GM23338 (cell line): ENCODE measurements at regions not wholly inside any gene's neighbourhood (a gene's known extent, or its start where the extent isn't known, plus 50 kb on each side); places are given as distances from the start of the nearest gene placed in this dataset.

Experiments used
- ATAC-seq: fragments of 200-7000 bp; cut with Tn5 transposase; 3 replicates; pipeline ENCODE4 v1.9.1; 2020
- DNase-seq: peaks from one replicate; pipeline ENCODE4 v3.0.0-alpha.2; 2015; ENCODE audit warnings: low spot score
- H2AFZ ChIP-seq: fragments of 200-600 bp; sonication (generic); 2 replicates; pipeline ENCODE4 v1.8.0; 2016; ENCODE audit warnings: antibody characterized with exemption, mild to moderate bottlenecking, moderate library complexity
- H3F3A ChIP-seq: fragments of 200-600 bp; sonication (generic); replicated peaks from 2 replicates; pipeline ENCODE4 v1.8.0; 2017; ENCODE audit warnings: antibody characterized with exemption, mixed run types, low read depth
- H3K27ac ChIP-seq: fragments of 200-600 bp; sonication (generic); 2 replicates; pipeline ENCODE4 v1.6.1; 2016; ENCODE audit warnings: low read depth
- H3K27me3 ChIP-seq: fragments of 200-600 bp; sonication (generic); 2 replicates; pipeline ENCODE4 v1.8.0; 2016; ENCODE audit warnings: mild to moderate bottlenecking, mixed run types, moderate library complexity; ENCODE audit not compliant: insufficient read depth
- H3K36me3 ChIP-seq: fragments of 200-600 bp; sonication (generic); 2 replicates; pipeline ENCODE4 v1.8.0; 2016; ENCODE audit warnings: mild to moderate bottlenecking; ENCODE audit not compliant: insufficient read depth
- H3K4me1 ChIP-seq: fragments of 200-600 bp; sonication (generic); 2 replicates; pipeline ENCODE4 v1.8.0; 2016; ENCODE audit warnings: mild to moderate bottlenecking, moderate library complexity; ENCODE audit not compliant: insufficient read depth
- H3K4me2 ChIP-seq: fragments of 200-600 bp; sonication (generic); 2 replicates; pipeline ENCODE4 v1.7.1; 2017; ENCODE audit warnings: mixed run types
- H3K4me3 ChIP-seq: fragments of 200-600 bp; sonication (generic); 2 replicates; pipeline ENCODE4 v1.6.1; 2016; ENCODE audit warnings: mixed run types
- H3K79me2 ChIP-seq: fragments of 200-600 bp; sonication (generic); replicated peaks from 2 replicates; pipeline ENCODE4 v1.8.0; 2017; ENCODE audit warnings: mild to moderate bottlenecking; ENCODE audit not compliant: insufficient read depth
- H3K9me2 ChIP-seq: fragments of 200-600 bp; sonication (generic); 2 replicates; pipeline ENCODE4 v1.8.0; 2017; ENCODE audit not compliant: insufficient read depth
- H4K20me1 ChIP-seq: fragments of 200-600 bp; sonication (generic); replicated peaks from 2 replicates; pipeline ENCODE4 v1.8.0; 2017; ENCODE audit warnings: mild to moderate bottlenecking; ENCODE audit not compliant: insufficient read depth
- H3K27ac Mint-ChIP-seq: 2 replicates; pipeline ENCODE4 v1.8.0; 2020; ENCODE audit warnings: inconsistent platforms, mild to moderate bottlenecking, moderate library complexity, mixed read lengths
- H3K27me3 Mint-ChIP-seq: 3 replicates; pipeline ENCODE4 v1.8.0; 2022; ENCODE audit warnings: low read depth, mild to moderate bottlenecking, moderate library complexity, mixed read lengths, inconsistent platforms; ENCODE audit not compliant: insufficient read depth, poor library complexity
- H3K36me3 Mint-ChIP-seq: 3 replicates; pipeline ENCODE4 v1.8.0; 2021; ENCODE audit warnings: low read depth, mild to moderate bottlenecking, inconsistent platforms, moderate library complexity, mixed read lengths
- H3K4me1 Mint-ChIP-seq: 3 replicates; pipeline ENCODE4 v1.8.0; 2020; ENCODE audit warnings: mild to moderate bottlenecking, inconsistent platforms, mixed read lengths
- H3K4me3 Mint-ChIP-seq: 3 replicates; pipeline ENCODE4 v1.8.0; 2021; ENCODE audit warnings: moderate library complexity, mild to moderate bottlenecking, inconsistent platforms, mixed read lengths
- H3K9me3 Mint-ChIP-seq: 3 replicates; pipeline ENCODE4 v1.8.0; 2020; ENCODE audit warnings: moderate library complexity, mild to moderate bottlenecking, inconsistent platforms, mixed read lengths
- ZNF114 ChIP-seq: fragments of 250-450 bp; sonication (Bioruptor Pico); IDR thresholded peaks from 2 replicates; pipeline ENCODE4 v1.5.0; 2020; ENCODE audit warnings: mild to moderate bottlenecking, moderate library complexity
- TF ChIP-seq, protein P1 (sequence below): fragments of 250-450 bp; sonication (Bioruptor Pico); IDR thresholded peaks from 2 replicates; pipeline ENCODE4 v1.5.0; 2020; ENCODE audit warnings: mild to moderate bottlenecking, moderate library complexity
- TF ChIP-seq, protein P2 (sequence below): IDR thresholded peaks from 2 replicates; pipeline ENCODE4 v1.6.1; 2016; ENCODE audit warnings: antibody characterized with exemption
- TF ChIP-seq, protein P3 (sequence below): IDR thresholded peaks from one replicate; pipeline ENCODE4 v1.6.1; 2018; ENCODE audit warnings: antibody characterized with exemption; ENCODE audit not compliant: unreplicated experiment

DNA sequence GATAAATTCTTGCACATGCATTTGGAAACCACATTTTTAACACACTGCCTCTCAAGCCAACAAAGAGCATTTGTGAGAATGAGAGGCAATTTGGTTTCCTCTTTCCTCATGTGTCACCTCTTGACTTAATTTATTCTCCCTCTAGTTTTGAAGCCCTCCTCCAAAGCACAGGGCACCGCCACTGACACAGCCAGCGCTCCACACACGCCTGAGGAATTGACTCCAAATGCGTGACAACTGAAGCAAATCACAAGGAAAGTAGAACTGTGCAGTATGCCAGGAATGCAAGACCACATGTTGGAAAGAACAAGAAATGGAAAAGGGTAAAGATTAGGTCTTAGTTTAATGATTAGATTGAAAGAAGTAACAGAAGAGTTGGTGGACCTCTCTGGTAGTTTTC, 173.3 kb downstream of the LSM5 start (continued):
- TF ChIP-seq, protein P1, sequence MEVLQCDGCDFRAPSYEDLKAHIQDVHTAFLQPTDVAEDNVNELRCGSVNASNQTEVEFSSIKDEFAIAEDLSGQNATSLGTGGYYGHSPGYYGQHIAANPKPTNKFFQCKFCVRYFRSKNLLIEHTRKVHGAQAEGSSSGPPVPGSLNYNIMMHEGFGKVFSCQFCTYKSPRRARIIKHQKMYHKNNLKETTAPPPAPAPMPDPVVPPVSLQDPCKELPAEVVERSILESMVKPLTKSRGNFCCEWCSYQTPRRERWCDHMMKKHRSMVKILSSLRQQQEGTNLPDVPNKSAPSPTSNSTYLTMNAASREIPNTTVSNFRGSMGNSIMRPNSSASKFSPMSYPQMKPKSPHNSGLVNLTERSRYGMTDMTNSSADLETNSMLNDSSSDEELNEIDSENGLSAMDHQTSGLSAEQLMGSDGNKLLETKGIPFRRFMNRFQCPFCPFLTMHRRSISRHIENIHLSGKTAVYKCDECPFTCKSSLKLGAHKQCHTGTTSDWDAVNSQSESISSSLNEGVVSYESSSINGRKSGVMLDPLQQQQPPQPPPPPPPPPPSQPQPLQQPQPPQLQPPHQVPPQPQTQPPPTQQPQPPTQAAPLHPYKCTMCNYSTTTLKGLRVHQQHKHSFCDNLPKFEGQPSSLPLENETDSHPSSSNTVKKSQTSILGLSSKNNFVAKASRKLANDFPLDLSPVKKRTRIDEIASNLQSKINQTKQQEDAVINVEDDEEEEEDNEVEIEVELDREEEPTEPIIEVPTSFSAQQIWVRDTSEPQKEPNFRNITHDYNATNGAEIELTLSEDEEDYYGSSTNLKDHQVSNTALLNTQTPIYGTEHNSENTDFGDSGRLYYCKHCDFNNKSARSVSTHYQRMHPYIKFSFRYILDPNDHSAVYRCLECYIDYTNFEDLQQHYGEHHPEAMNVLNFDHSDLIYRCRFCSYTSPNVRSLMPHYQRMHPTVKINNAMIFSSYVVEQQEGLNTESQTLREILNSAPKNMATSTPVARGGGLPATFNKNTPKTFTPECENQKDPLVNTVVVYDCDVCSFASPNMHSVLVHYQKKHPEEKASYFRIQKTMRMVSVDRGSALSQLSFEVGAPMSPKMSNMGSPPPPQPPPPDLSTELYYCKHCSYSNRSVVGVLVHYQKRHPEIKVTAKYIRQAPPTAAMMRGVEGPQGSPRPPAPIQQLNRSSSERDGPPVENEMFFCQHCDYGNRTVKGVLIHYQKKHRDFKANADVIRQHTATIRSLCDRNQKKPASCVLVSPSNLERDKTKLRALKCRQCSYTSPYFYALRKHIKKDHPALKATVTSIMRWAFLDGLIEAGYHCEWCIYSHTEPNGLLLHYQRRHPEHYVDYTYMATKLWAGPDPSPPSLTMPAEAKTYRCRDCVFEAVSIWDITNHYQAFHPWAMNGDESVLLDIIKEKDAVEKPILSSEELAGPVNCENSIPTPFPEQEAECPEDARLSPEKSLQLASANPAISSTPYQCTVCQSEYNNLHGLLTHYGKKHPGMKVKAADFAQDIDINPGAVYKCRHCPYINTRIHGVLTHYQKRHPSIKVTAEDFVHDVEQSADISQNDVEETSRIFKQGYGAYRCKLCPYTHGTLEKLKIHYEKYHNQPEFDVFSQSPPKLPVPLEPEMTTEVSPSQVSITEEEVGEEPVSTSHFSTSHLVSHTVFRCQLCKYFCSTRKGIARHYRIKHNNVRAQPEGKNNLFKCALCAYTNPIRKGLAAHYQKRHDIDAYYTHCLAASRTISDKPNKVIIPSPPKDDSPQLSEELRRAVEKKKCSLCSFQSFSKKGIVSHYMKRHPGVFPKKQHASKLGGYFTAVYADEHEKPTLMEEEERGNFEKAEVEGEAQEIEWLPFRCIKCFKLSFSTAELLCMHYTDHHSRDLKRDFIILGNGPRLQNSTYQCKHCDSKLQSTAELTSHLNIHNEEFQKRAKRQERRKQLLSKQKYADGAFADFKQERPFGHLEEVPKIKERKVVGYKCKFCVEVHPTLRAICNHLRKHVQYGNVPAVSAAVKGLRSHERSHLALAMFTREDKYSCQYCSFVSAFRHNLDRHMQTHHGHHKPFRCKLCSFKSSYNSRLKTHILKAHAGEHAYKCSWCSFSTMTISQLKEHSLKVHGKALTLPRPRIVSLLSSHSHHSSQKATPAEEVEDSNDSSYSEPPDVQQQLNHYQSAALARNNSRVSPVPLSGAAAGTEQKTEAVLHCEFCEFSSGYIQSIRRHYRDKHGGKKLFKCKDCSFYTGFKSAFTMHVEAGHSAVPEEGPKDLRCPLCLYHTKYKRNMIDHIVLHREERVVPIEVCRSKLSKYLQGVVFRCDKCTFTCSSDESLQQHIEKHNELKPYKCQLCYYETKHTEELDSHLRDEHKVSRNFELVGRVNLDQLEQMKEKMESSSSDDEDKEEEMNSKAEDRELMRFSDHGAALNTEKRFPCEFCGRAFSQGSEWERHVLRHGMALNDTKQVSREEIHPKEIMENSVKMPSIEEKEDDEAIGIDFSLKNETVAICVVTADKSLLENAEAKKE (CRISPR knock-in tag) = no peak
- no peak for TF ChIP-seq ZNF114 (CRISPR knock-in tag)
- TF ChIP-seq, protein P2, sequence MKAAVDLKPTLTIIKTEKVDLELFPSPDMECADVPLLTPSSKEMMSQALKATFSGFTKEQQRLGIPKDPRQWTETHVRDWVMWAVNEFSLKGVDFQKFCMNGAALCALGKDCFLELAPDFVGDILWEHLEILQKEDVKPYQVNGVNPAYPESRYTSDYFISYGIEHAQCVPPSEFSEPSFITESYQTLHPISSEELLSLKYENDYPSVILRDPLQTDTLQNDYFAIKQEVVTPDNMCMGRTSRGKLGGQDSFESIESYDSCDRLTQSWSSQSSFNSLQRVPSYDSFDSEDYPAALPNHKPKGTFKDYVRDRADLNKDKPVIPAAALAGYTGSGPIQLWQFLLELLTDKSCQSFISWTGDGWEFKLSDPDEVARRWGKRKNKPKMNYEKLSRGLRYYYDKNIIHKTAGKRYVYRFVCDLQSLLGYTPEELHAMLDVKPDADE = no peak

DNA sequence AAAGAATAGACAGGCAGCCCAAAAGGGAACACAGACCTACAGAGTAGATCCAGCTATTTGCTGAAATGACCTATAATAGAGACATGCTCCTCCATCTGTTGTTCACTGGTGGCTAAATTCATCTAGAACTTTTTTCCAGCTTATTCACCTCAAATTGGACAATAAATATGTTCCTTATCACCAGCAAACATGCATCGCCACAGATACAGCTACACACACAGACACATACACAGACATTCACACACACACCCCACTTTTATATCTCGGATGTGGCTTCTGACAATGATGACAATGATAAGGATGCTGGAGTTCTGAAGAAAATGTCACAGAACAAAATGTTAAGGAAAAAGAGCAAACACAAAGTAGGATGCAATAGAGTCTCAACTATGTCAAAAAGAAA, 175.4 kb downstream of the LSM5 start:
- peak overlapping the region; percentile 66; the same call in 1 of the 2 replicates for H2AFZ ChIP-seq
- peaks cover 2% of the 10 kb centered on the region; the same call in 1 of the 3 replicates for H3K4me1 Mint-ChIP-seq
- no peak for TF ChIP-seq ZNF114 (CRISPR knock-in tag)
- TF ChIP-seq, protein P2 = no peak
- TF ChIP-seq, protein P3, sequence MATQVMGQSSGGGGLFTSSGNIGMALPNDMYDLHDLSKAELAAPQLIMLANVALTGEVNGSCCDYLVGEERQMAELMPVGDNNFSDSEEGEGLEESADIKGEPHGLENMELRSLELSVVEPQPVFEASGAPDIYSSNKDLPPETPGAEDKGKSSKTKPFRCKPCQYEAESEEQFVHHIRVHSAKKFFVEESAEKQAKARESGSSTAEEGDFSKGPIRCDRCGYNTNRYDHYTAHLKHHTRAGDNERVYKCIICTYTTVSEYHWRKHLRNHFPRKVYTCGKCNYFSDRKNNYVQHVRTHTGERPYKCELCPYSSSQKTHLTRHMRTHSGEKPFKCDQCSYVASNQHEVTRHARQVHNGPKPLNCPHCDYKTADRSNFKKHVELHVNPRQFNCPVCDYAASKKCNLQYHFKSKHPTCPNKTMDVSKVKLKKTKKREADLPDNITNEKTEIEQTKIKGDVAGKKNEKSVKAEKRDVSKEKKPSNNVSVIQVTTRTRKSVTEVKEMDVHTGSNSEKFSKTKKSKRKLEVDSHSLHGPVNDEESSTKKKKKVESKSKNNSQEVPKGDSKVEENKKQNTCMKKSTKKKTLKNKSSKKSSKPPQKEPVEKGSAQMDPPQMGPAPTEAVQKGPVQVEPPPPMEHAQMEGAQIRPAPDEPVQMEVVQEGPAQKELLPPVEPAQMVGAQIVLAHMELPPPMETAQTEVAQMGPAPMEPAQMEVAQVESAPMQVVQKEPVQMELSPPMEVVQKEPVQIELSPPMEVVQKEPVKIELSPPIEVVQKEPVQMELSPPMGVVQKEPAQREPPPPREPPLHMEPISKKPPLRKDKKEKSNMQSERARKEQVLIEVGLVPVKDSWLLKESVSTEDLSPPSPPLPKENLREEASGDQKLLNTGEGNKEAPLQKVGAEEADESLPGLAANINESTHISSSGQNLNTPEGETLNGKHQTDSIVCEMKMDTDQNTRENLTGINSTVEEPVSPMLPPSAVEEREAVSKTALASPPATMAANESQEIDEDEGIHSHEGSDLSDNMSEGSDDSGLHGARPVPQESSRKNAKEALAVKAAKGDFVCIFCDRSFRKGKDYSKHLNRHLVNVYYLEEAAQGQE = no peak

More for the DNA sequence above, 175.4 kb downstream of the LSM5 start:
- H3K36me3 Mint-ChIP-seq = no peaks in the 10 kb centered on the region
- H3K4me3 Mint-ChIP-seq = no peak overlapping the region
- Histone ChIP-seq H3K4me3 (no peak overlapping the region), H3K27ac (no peak overlapping the region), H3K4me1 (no peaks in the 10 kb centered on the region), H3K79me2 (no peaks in the 10 kb centered on the region), H3K4me2 (no peak overlapping the region), H3K27me3 (no peaks in the 10 kb centered on the region), H3K9me2 (no peaks in the 10 kb centered on the region), H4K20me1 (no peaks in the 10 kb centered on the region), H3F3A (no peaks in the 10 kb centered on the region), H3K36me3 (no peaks in the 10 kb centered on the region)
- DNase-seq (no peak), ATAC-seq (no peak)
- no peak overlapping the region for H3K27ac Mint-ChIP-seq
- peaks cover 3% of the 10 kb centered on the region for H3K27me3 Mint-ChIP-seq
- H3K9me3 Mint-ChIP-seq = peaks cover 5% of the 10 kb centered on the region; the same call in 2 of the 3 replicates
